H54 (cell line): ENCODE measurements at regions not wholly inside any gene's neighbourhood (a gene's known extent, or its start where the extent isn't known, plus 50 kb on each side); places are given as distances from the start of the nearest gene placed in this dataset.

Source experiments
- DNase-seq: peaks from one replicate; pipeline ENCODE4 v3.0.0; 2011; ENCODE audit warnings: low spot score, mixed read lengths; ENCODE audit not compliant: insufficient read length
- FAIRE-seq: peaks from 3 replicates; lab custom pipeline; 2011; peaks lifted over from hg19 to GRCh38; lab: Jason Lieb, UNC
- POLR2A ChIP-seq: IDR thresholded peaks from 2 replicates; pipeline ENCODE4 v1.6.1; 2011; ENCODE audit warnings: low read depth, mild to moderate bottlenecking, low read length

- FAIRE-seq, result no peak
- DNase-seq, result no peak
- TF ChIP-seq POLR2A, result no peak
These were observed 259.5 kb downstream of the BRD1 start for GRCh38 chr22:49567899-49568750.

- TF ChIP-seq POLR2A, result no peak
- DNase-seq, result no peak
- no peak for FAIRE-seq
These were observed 261.0 kb downstream of the BRD1 start for GRCh38 chr22:49566693-49567092.

GRCh38 chr22:49566141-49566541 is 261.5 kb downstream of the BRD1 start:
- DNase-seq, result no peak
- FAIRE-seq, result no peak
- TF ChIP-seq POLR2A, result no peak

- FAIRE-seq (no peak), DNase-seq (no peak)
- no peak for TF ChIP-seq POLR2A
These were observed 262.2 kb downstream of the BRD1 start for GRCh38 chr22:49565516-49565855.

GRCh38 chr22:49564666-49565515 is 262.8 kb downstream of the BRD1 start:
- no peak for FAIRE-seq
- no peak for TF ChIP-seq POLR2A
- DNase-seq, result no peak

- FAIRE-seq, result no peak
These were observed 263.6 kb downstream of the BRD1 start for GRCh38 chr22:49564054-49564453.

GRCh38 chr22:49562685-49563249 is 264.9 kb downstream of the BRD1 start:
- DNase-seq (no peak), FAIRE-seq (no peak)
- no peak for TF ChIP-seq POLR2A

More at GRCh38 chr22:49564054-49564453, 263.6 kb downstream of the BRD1 start:
- no peak for DNase-seq
- no peak for TF ChIP-seq POLR2A

GRCh38 chr22:49561976-49562375 is 265.7 kb downstream of the BRD1 start:
- DNase-seq (no peak), FAIRE-seq (no peak)
- no peak for TF ChIP-seq POLR2A

- no peak for FAIRE-seq
- TF ChIP-seq POLR2A, result no peak
- DNase-seq, result no peak
These were observed 266.3 kb downstream of the BRD1 start for GRCh38 chr22:49561338-49561737.

GRCh38 chr22:49555526-49555925 is 272.1 kb downstream of the BRD1 start:
- no peak for DNase-seq
- TF ChIP-seq POLR2A, result no peak
- no peak for FAIRE-seq

- no peak for FAIRE-seq
- TF ChIP-seq POLR2A, result no peak
These were observed 272.9 kb downstream of the BRD1 start for GRCh38 chr22:49554741-49555140.

GRCh38 chr22:49554296-49554625 is 273.4 kb downstream of the BRD1 start:
- TF ChIP-seq POLR2A, result no peak
- no peak for FAIRE-seq
- no peak for DNase-seq

More at GRCh38 chr22:49554741-49555140, 272.9 kb downstream of the BRD1 start:
- DNase-seq, result no peak

- no peak for FAIRE-seq
- no peak for DNase-seq
- no peak for TF ChIP-seq POLR2A
These were observed 274.0 kb downstream of the BRD1 start for GRCh38 chr22:49553518-49554295.
